ENCODE measurements at regions not wholly inside any gene's neighbourhood (a gene's known extent, or its start where the extent isn't known, plus 50 kb on each side); places are given as distances from the start of the nearest gene placed in this dataset.

GRCh38 chr11:45722144-45722543 lies 56.7 kb upstream of the CHST1 start:
- no peak overlapping the region for H2AFZ ChIP-seq (ENCODE audit: low read depth, low read length)
- H3K79me2 ChIP-seq (ENCODE audit: insufficient read depth, low read length): no peaks in the 10 kb centered on the region
- H3K4me1 Mint-ChIP-seq (ENCODE audit: low read depth, unreplicated experiment): no peaks in the 10 kb centered on the region
- no peaks in the 10 kb centered on the region for H3K9me3 ChIP-seq (ENCODE audit: insufficient read depth, low read depth, low read length)
- no peak overlapping the region for H3K9ac ChIP-seq (ENCODE audit: low read length)
- H3K27me3 Mint-ChIP-seq (ENCODE audit: low read depth, unreplicated experiment): peaks cover 31% of the 10 kb centered on the region
- no peaks in the 10 kb centered on the region for H4K20me1 ChIP-seq (ENCODE audit: insufficient read depth, low read length)
- no peaks in the 10 kb centered on the region for H3K36me3 ChIP-seq (ENCODE audit: insufficient read depth, low read length)
- no peak for DNase-seq (ENCODE audit: low read depth)
- TF ChIP-seq EZH2 (IDR thresholded peaks at IDR 0.05; ENCODE audit: insufficient read depth, low read length) (no peak), CTCF (IDR thresholded peaks at IDR 0.05; ENCODE audit: insufficient read depth, low read depth, low read length) (no peak)
- H3K4me3 Mint-ChIP-seq (ENCODE audit: unreplicated experiment): no peak overlapping the region
- FAIRE-seq: no peak
- no peak overlapping the region for H3K27ac Mint-ChIP-seq (ENCODE audit: unreplicated experiment)
- H3K27ac ChIP-seq (ENCODE audit: low read depth, low read length): no peak overlapping the region
- H3K4me3 ChIP-seq (ENCODE audit: insufficient read depth, low read depth, low read length): no peak overlapping the region
- no peaks in the 10 kb centered on the region for H3K4me1 ChIP-seq (ENCODE audit: insufficient read depth, low read length)
- no peaks in the 10 kb centered on the region for H3K36me3 Mint-ChIP-seq (ENCODE audit: low read depth, unreplicated experiment)
- H3K27me3 ChIP-seq (ENCODE audit: insufficient read depth, low read length): peaks cover 2% of the 10 kb centered on the region
- H3K9me3 Mint-ChIP-seq (ENCODE audit: unreplicated experiment): no peaks in the 10 kb centered on the region
- H3K4me2 ChIP-seq (ENCODE audit: low read length): no peak overlapping the region

GRCh38 chr11:45717526-45717925 lies 52.1 kb upstream of the CHST1 start:
- Mint-ChIP-seq H3K4me1 (ENCODE audit: low read depth, unreplicated experiment) (no peaks in the 10 kb centered on the region), H3K27ac (ENCODE audit: unreplicated experiment) (no peak overlapping the region), H3K4me3 (ENCODE audit: unreplicated experiment) (no peak overlapping the region), H3K9me3 (ENCODE audit: unreplicated experiment) (peaks cover 6% of the 10 kb centered on the region), H3K27me3 (ENCODE audit: low read depth, unreplicated experiment) (peaks cover 39% of the 10 kb centered on the region), H3K36me3 (ENCODE audit: low read depth, unreplicated experiment) (no peaks in the 10 kb centered on the region)
- peaks cover 2% of the 10 kb centered on the region for H3K27me3 ChIP-seq (ENCODE audit: insufficient read depth, low read length)
- FAIRE-seq (no peak), DNase-seq (ENCODE audit: low read depth) (no peak)
- no peaks in the 10 kb centered on the region for H4K20me1 ChIP-seq (ENCODE audit: insufficient read depth, low read length)
- H3K9me3 ChIP-seq (ENCODE audit: insufficient read depth, low read depth, low read length): no peaks in the 10 kb centered on the region
- no peak overlapping the region for H3K9ac ChIP-seq (ENCODE audit: low read length)
- H3K36me3 ChIP-seq (ENCODE audit: insufficient read depth, low read length): no peaks in the 10 kb centered on the region
- no peak overlapping the region for H2AFZ ChIP-seq (ENCODE audit: low read depth, low read length)
- no peak overlapping the region for H3K27ac ChIP-seq (ENCODE audit: low read depth, low read length)
- H3K4me3 ChIP-seq (ENCODE audit: insufficient read depth, low read depth, low read length): no peak overlapping the region
- H3K4me2 ChIP-seq (ENCODE audit: low read length): no peak overlapping the region
- no peak for TF ChIP-seq EZH2 (IDR thresholded peaks at IDR 0.05; ENCODE audit: insufficient read depth, low read length)
- TF ChIP-seq CTCF (IDR thresholded peaks at IDR 0.05; ENCODE audit: insufficient read depth, low read depth, low read length): no peak
- no peaks in the 10 kb centered on the region for H3K79me2 ChIP-seq (ENCODE audit: insufficient read depth, low read length)
- H3K4me1 ChIP-seq (ENCODE audit: insufficient read depth, low read length): no peaks in the 10 kb centered on the region

- Histone ChIP-seq H3K27me3 (ENCODE audit: insufficient read depth, low read length) (peaks cover 8% of the 10 kb centered on the region), H3K9me3 (ENCODE audit: insufficient read depth, low read depth, low read length) (no peaks in the 10 kb centered on the region), H3K36me3 (ENCODE audit: insufficient read depth, low read length) (no peaks in the 10 kb centered on the region), H3K4me1 (ENCODE audit: insufficient read depth, low read length) (no peaks in the 10 kb centered on the region), H2AFZ (ENCODE audit: low read depth, low read length) (no peak overlapping the region), H3K9ac (ENCODE audit: low read length) (no peak overlapping the region), H3K4me3 (ENCODE audit: insufficient read depth, low read depth, low read length) (no peak overlapping the region), H3K79me2 (ENCODE audit: insufficient read depth, low read length) (no peaks in the 10 kb centered on the region), H3K4me2 (ENCODE audit: low read length) (no peak overlapping the region), H3K27ac (ENCODE audit: low read depth, low read length) (no peak overlapping the region), H4K20me1 (ENCODE audit: insufficient read depth, low read length) (no peaks in the 10 kb centered on the region)
- FAIRE-seq: no peak
- TF ChIP-seq CTCF (IDR thresholded peaks at IDR 0.05; ENCODE audit: insufficient read depth, low read depth, low read length): no peak
- TF ChIP-seq EZH2 (IDR thresholded peaks at IDR 0.05; ENCODE audit: insufficient read depth, low read length): no peak
- H3K4me1 Mint-ChIP-seq (ENCODE audit: low read depth, unreplicated experiment): no peaks in the 10 kb centered on the region
- peaks cover 6% of the 10 kb centered on the region for H3K9me3 Mint-ChIP-seq (ENCODE audit: unreplicated experiment)
- H3K27me3 Mint-ChIP-seq (ENCODE audit: low read depth, unreplicated experiment): peaks cover 55% of the 10 kb centered on the region
- no peaks in the 10 kb centered on the region for H3K36me3 Mint-ChIP-seq (ENCODE audit: low read depth, unreplicated experiment)
- no peak for DNase-seq (ENCODE audit: low read depth)
- H3K27ac Mint-ChIP-seq (ENCODE audit: unreplicated experiment): no peak overlapping the region
- no peak overlapping the region for H3K4me3 Mint-ChIP-seq (ENCODE audit: unreplicated experiment)
These were observed 50.0 kb upstream of the CHST1 start for GRCh38 chr11:45715418-45715817.
